Vagina (tissue), 2 donors: ENCODE measurements at regions not wholly inside any gene's neighbourhood (a gene's known extent, or its start where the extent isn't known, plus 50 kb on each side); places are given as distances from the start of the nearest gene placed in this dataset.
"Not testable (repeated sequence)": the region's sequence is repeated elsewhere in the genome, so short reads cannot be mapped to it uniquely, and the experiment has no call there.

Source experiments
- DNase-seq, 2 donors: peaks; one replicate each; pipeline ENCODE4 v3.0.0-alpha.2; 2017; ENCODE audit errors: extremely low spot score in 2 of 2
- H3K27ac ChIP-seq: fragments of 200-600 bp; sonication (generic); one replicate; pipeline ENCODE4 v1.5.1; 2019
- H3K27me3 ChIP-seq: fragments of 200-600 bp; sonication (generic); one replicate; pipeline ENCODE4 v1.5.1; 2019
- H3K36me3 ChIP-seq, 2 donors: fragments of 200-600 bp; sonication (generic); one replicate each; pipeline ENCODE4 v1.5.1; 2017 to 2019
- H3K4me1 ChIP-seq: fragments of 200-600 bp; sonication (generic); one replicate; pipeline ENCODE4 v1.5.1; 2019
- H3K4me3 ChIP-seq, 2 donors: fragments of 200-600 bp; sonication (generic); 1 replicate in 1 of 2; 2 replicates in 1 of 2; pipeline ENCODE4 v1.5.1; 2016 to 2019
- H3K9me3 ChIP-seq: fragments of 200-600 bp; sonication (generic); one replicate; pipeline ENCODE4 v1.5.1; 2019
- CTCF ChIP-seq, 3 experiments: fragments of 450-650 bp in 2 of 3; fragments of 200-600 bp in 1 of 3; sonication (generic) in 1 of 3; IDR thresholded peaks; one replicate each; pipeline ENCODE4 v1.5.1; 2017 to 2019; ENCODE audit warnings: antibody characterized with exemption in 3 of 3, mild to moderate bottlenecking in 2 of 3, moderate library complexity in 2 of 3
- POLR2A ChIP-seq, 2 donors: fragments of 450-650 bp; IDR thresholded peaks; one replicate each; pipeline ENCODE4 v1.6.1; 2017; ENCODE audit warnings: antibody characterized with exemption in 2 of 2, mild to moderate bottlenecking in 2 of 2, moderate library complexity in 2 of 2
- POLR2AphosphoS5 ChIP-seq, 2 donors: sonication (generic); formaldehyde crosslinking; IDR thresholded peaks; one replicate each; pipeline ENCODE4 v1.9.0; 2017; ENCODE audit warnings: antibody characterized with exemption in 2 of 2, mild to moderate bottlenecking in 2 of 2, low read depth in 1 of 2; ENCODE audit not compliant: insufficient read depth in 1 of 2
- intact Hi-C: fragments of 100-400 bp; cut with DNase I; formaldehyde crosslinking; loops from one replicate; pipeline ENCODE4 v1.15.1; 2023

- H3K27ac ChIP-seq, result no peak overlapping the region
- H3K27me3 ChIP-seq, result no peaks in the 10 kb centered on the region
- H3K4me1 ChIP-seq, result no peaks in the 10 kb centered on the region
- no peaks in the 10 kb centered on the region for H3K36me3 ChIP-seq
- no peak overlapping the region for H3K4me3 ChIP-seq
- TF ChIP-seq POLR2AphosphoS5 (IDR thresholded peaks at IDR 0.05; ENCODE audit: insufficient read depth in 1 of 2, low read depth in 1 of 2) (no peak), POLR2A (IDR thresholded peaks at IDR 0.05) (no peak), CTCF (IDR thresholded peaks at IDR 0.05) (no peak)
- intact Hi-C loops, result no loop called here
- no peaks in the 10 kb centered on the region for H3K9me3 ChIP-seq
- DNase-seq, result no peak
Measured at GRCh38 chr5:50501491-50502228, 60.6 kb upstream of the EMB start.

- TF ChIP-seq CTCF (IDR thresholded peaks at IDR 0.05), result peak in 1 of 3 experiments; percentile 2
- intact Hi-C loops, H3K36me3 ChIP-seq, H3K4me1 ChIP-seq, H3K27me3 ChIP-seq, DNase-seq, H3K27ac ChIP-seq, H3K4me3 ChIP-seq, H3K9me3 ChIP-seq: not testable (repeated sequence)
Measured at GRCh38 chr5:50513028-50513457, 72.0 kb upstream of the EMB start.

- H3K36me3 ChIP-seq, DNase-seq, H3K4me1 ChIP-seq, intact Hi-C loops, H3K27ac ChIP-seq, H3K4me3 ChIP-seq, H3K27me3 ChIP-seq, H3K9me3 ChIP-seq: not testable (repeated sequence)
Measured at GRCh38 chr5:50521060-50521459, 80.0 kb upstream of the EMB start.

GRCh38 chr5:50527514-50528060 is 86.5 kb upstream of the EMB start:
- H3K36me3 ChIP-seq, H3K4me1 ChIP-seq, H3K27me3 ChIP-seq, intact Hi-C loops, H3K4me3 ChIP-seq, DNase-seq, H3K9me3 ChIP-seq, H3K27ac ChIP-seq: not testable (repeated sequence)

GRCh38 chr5:50535393-50535792 is 94.3 kb upstream of the EMB start:
- TF ChIP-seq CTCF (IDR thresholded peaks at IDR 0.05) (no peak), POLR2A (IDR thresholded peaks at IDR 0.05) (no peak), POLR2AphosphoS5 (IDR thresholded peaks at IDR 0.05; ENCODE audit: insufficient read depth in 1 of 2, low read depth in 1 of 2) (no peak)
- no peak overlapping the region for H3K4me3 ChIP-seq
- no peak overlapping the region for H3K27ac ChIP-seq
- no peaks in the 10 kb centered on the region for H3K36me3 ChIP-seq
- no peaks in the 10 kb centered on the region for H3K9me3 ChIP-seq
- no peaks in the 10 kb centered on the region for H3K4me1 ChIP-seq
- H3K27me3 ChIP-seq, result no peaks in the 10 kb centered on the region
- DNase-seq, result no peak
- intact Hi-C loops, result no loop called here

- H3K4me3 ChIP-seq, DNase-seq, intact Hi-C loops, H3K27ac ChIP-seq, H3K9me3 ChIP-seq, H3K4me1 ChIP-seq, H3K36me3 ChIP-seq, H3K27me3 ChIP-seq: not testable (repeated sequence)
Measured at GRCh38 chr5:50537534-50537933, 96.4 kb upstream of the EMB start.
